ENCODE measurements at regions not wholly inside any gene's neighbourhood (a gene's known extent, or its start where the extent isn't known, plus 50 kb on each side); places are given as distances from the start of the nearest gene placed in this dataset.
"Not testable (repeated sequence)": the region's sequence is repeated elsewhere in the genome, so short reads cannot be mapped to it uniquely, and the experiment has no call there.

- DNase-seq (ENCODE audit: extremely low read depth, low read depth, low spot score) = no peak
Observed at GRCh38 chr2:129396980-129397599, 582.4 kb upstream of the RAB6C start.

- no peak for DNase-seq (ENCODE audit: extremely low read depth, low read depth, low spot score)
Observed at GRCh38 chr2:129400826-129401225, 578.6 kb upstream of the RAB6C start.

GRCh38 chr2:129402076-129402475 lies 577.4 kb upstream of the RAB6C start:
- DNase-seq (ENCODE audit: extremely low read depth, low read depth, low spot score) = no peak

DNA sequence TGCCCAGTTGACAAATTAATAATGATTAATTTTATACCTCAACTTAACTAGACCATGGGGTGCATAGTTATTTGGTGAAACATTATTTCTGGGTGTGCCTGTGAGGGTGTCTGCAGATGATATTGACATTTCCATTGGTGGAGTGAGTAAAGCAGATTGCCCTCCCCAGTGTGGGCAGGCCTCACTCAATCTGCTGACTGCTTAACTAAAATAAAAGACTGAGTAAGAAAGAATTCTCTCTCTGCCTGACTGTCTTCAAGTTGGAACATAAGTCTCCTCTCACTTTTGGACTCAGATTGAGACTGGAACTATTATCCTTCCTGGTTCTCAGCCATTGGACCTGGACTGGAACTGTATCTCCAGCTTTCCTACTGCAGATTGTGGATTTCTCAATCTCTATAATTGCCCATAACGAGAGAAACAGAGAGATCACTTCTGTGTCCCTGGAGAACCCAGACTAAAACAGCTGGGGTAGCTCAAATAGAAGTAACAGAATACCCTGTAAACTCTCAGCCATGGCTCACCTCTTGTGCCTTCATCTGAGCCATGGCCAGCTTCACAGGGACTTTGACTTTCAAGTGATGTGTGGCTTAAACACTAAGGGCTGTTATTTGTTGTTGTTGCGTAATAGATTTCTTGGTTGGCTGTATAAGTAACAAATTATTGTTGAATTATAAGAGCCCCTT lies 575.3 kb upstream of the RAB6C start:
- DNase-seq (ENCODE audit: extremely low read depth, low read depth, low spot score) = no peak

DNA sequence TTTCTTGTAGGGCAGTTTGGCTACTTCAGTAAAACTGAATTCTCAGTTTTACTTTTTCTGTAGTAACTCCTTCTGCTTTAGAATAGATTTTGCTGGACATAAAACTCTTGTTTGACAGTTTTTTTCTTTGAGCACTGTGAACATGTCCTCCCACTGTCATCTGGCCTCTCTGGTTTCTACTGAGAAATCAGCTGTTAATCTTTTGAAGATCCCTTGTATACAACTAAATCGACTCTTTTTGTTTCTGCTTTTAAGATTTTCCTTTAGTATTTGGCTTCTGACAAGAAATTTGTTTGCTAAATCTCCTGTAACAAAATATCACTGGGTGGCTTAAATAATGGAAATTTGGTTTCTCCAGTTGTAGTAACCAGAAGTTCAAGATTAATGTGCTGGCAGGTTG lies 570.9 kb upstream of the RAB6C start:
- no peak for DNase-seq (ENCODE audit: extremely low read depth, low read depth, low spot score)

DNA sequence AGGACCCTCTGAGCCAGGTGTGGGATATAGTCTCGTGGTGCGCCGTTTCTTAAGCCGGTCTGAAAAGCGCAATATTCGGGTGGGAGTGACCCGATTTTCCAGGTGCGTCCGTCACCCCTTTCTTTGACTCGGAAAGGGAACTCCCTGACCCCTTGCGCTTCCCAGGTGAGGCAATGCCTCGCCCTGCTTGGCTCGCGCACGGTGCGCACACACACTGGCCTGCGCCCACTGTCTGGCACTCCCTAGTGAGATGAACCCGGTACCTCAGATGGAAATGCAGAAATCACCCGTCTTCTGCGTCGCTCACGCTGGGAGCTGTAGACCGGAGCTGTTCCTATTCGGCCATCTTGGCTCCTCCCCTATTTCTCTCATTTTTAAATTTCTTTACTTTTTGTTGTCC lies 562.4 kb upstream of the RAB6C start:
- DNase-seq (ENCODE audit: extremely low read depth, low read depth, low spot score) = not testable (repeated sequence)

- DNase-seq (ENCODE audit: extremely low read depth, low read depth, low spot score) = no peak
Observed at GRCh38 chr2:129422028-129422427, 557.4 kb upstream of the RAB6C start.

- no peak for DNase-seq (ENCODE audit: extremely low read depth, low read depth, low spot score)
Observed at GRCh38 chr2:129428086-129428660, 551.3 kb upstream of the RAB6C start.

- no peak for DNase-seq (ENCODE audit: extremely low read depth, low read depth, low spot score)
Observed at GRCh38 chr2:129430911-129431310, 548.6 kb upstream of the RAB6C start.

DNA sequence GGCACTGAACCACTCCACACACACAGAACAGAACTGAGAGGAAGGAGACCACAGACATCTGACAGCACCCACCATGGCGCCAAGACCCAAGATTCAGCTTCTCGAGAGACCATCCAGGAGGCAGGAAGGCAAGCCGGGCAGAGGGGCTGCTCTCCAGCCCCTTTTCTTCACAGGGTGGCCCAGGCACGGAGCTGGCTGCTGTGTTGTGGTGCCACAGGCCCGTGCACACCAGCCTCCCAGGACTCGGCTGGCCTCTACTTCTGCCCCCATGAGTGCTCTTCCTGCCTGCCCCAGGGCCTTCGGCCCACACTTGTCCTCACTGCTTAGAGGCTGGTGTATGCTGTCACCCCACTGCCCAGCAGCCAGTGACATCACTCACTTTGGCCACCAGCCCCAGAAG lies 547.6 kb upstream of the RAB6C start:
- no peak for DNase-seq (ENCODE audit: extremely low read depth, low read depth, low spot score)

DNA sequence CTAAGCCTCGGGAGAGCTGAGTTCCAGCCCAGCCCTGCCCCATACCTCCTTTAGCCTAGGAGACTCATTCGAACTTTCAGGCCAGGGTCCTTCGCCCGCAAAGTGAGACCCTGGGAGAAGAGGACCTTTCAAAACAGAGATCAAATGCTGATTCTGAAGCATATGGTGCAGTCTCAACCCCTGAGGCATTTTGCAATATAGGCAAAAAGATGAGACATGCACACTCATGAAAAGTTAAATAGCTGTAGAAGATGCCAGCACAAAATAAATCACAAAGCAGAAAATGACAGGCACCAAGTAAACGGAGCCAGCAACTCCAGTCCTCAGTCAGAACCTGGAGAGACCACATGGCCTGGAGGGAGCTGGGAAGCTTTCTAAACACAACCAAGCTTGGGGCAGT lies 542.7 kb upstream of the RAB6C start:
- no peak for DNase-seq (ENCODE audit: extremely low read depth, low read depth, low spot score)

- no peak for DNase-seq (ENCODE audit: extremely low read depth, low read depth, low spot score)
Observed at GRCh38 chr2:129437725-129438124, 541.7 kb upstream of the RAB6C start.

DNA sequence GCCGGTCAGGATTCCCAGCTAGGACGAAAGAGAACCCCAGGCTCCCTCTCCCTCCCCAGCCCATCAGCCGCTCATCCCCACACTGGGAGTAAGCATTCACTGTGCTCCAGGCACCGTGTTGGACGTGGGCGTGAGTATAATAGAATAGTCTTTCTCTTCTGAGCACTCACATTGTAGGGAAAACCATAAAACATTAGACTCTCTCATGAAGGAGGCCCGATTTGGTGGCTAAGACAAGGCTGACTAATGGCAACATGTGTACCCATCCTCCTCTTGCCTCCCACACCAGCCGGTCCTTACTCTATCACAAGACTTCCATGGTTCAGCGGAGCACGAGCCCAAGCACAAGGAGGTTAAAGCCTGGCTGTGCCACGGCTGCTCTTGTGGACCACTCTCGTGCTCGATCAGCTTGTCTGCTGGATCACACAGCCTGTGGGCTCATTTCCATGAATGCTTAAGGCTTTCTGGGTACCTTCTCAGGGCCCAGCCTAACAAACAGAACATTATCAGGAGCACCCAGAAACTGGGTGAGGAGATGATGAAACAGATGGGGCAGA lies 540.9 kb upstream of the RAB6C start:
- no peak for DNase-seq (ENCODE audit: extremely low read depth, low read depth, low spot score)

DNA sequence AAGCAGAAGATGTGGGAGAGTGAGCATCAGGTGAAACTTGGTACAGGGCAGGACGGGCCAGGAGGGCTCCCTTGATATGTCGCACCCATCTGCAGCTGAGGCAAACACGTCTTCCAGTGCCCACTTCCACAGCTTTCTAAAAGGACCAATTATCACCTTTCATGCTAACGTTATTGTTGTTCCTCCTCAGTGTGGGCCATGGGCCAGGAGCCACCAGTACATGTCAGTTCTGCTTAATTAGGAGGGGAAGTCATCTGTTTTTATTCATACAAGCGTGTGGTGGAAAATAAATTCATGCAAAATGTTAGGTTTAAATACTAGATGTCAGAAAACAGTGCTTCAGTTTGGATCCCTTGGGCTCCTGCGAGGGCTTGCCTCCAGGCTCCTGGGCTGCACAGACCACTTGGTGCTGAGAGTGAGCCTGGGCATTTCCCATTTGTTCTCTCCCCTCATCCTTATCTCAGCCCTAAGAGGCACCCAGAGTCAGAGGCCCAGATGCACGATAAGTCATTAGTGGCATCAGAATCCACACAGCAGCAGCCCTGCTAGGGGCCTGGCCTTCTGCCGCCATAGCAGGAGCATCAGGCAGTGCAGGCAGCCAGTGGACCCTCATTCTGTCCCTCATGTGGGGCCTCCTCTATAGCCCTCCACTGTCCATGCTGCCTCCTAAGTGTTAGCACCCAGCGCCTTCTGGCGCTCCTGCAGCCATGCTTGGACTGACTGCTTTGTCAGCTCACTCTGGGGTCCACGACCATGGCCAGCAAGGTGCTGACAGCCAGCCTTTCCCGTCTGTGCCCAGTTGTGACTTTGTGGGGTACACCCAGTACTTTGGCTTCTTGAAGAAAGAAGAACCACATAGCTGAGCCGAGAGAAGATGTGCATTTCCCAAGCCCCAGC lies 539.8 kb upstream of the RAB6C start:
- DNase-seq (ENCODE audit: extremely low read depth, low read depth, low spot score) = no peak

DNA sequence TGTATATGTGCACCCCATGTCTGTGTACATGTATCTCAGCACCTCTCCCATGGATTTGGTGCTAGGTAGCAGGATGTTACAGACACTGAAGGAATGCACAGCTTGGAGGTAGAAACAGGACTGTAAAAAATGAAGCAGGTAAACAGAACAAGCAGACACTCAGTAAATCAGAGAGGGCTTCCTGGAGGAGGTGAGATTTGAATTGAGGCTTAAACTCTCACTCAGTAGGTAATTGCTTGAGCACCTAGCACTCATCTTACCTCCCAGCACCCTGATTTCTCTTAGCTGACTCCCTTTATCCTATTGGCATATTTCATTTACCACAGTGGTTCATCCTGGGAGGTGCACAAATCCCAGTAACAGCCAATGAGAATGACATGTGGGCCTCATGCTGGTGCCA lies 537.9 kb upstream of the RAB6C start:
- DNase-seq (ENCODE audit: extremely low read depth, low read depth, low spot score) = no peak

GRCh38 chr2:129443235-129443864 lies 536.1 kb upstream of the RAB6C start:
- DNase-seq (ENCODE audit: extremely low read depth, low read depth, low spot score) = no peak

GRCh38 chr2:129443865-129444739 lies 535.4 kb upstream of the RAB6C start:
- DNase-seq (ENCODE audit: extremely low read depth, low read depth, low spot score) = no peak

DNA sequence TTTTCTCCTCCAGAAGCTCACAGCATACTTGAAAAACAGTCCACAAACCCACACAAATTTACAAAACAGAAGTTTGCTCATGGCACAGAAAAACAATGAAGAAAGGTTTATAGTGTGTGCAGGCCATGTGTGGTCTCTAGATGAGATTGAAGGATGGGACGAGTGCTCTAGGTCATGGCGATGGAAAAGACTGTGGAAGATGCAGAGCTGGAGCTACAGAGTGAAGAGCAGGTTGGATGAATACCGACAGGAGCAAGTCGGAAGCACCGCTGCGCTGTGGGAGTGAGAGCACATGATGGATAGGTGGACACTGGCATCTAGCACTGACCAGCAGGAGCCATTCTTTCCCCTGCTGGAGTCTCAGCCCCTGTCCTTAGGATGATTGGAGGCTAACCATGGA lies 534.7 kb upstream of the RAB6C start:
- DNase-seq (ENCODE audit: extremely low read depth, low read depth, low spot score) = no peak

DNA sequence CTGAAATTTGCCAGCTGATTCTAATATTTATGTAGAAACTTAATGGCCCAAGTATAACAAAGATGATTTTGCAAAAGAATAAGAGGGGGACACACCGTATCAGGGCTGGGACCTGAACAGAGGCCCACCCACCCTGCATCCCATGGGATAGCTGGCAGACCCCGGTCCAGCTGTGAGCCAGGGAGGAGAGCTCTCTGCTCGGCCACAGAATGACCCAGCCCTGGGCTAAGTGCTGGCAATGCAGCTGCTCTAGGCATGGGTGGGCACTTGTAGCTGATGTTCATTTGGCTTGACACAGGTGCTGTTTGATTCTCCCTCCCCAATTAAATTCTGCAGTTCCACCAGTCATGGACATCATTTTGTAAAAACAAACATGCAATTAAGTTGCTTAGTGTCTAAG lies 522.8 kb upstream of the RAB6C start:
- DNase-seq (ENCODE audit: extremely low read depth, low read depth, low spot score) = no peak
